KOPT-K1 (cell line): ENCODE measurements at regions not wholly inside any gene's neighbourhood (a gene's known extent, or its start where the extent isn't known, plus 50 kb on each side); places are given as distances from the start of the nearest gene placed in this dataset.

ENCODE experiments used
- H3K27ac ChIP-seq: fragments of 200-600 bp; sonication (generic); 2 replicates; pipeline ENCODE4 v1.5.1; 2016; ENCODE audit warnings: antibody characterized with exemption, mild to moderate bottlenecking, low read depth, low read length; ENCODE audit not compliant: poor library complexity, severe bottlenecking
- H3K36me3 ChIP-seq: fragments of 200-600 bp; sonication (generic); 2 replicates; pipeline ENCODE4 v1.5.1; 2017; ENCODE audit warnings: antibody characterized with exemption, mild to moderate bottlenecking, low read length, moderate library complexity; ENCODE audit not compliant: insufficient read depth
- H3K9me3 ChIP-seq: fragments of 200-600 bp; sonication (generic); 2 replicates; pipeline ENCODE4 v1.5.1; 2017; ENCODE audit warnings: antibody characterized with exemption, low read length, mild to moderate bottlenecking; ENCODE audit not compliant: insufficient read depth, poor library complexity, severe bottlenecking

GRCh38 chr15:96270581-96271172, 59.8 kb upstream of the NR2F2 start:
- no peaks in the 10 kb centered on the region for H3K36me3 ChIP-seq
- no peak overlapping the region for H3K27ac ChIP-seq
- H3K9me3 ChIP-seq = no peaks in the 10 kb centered on the region

GRCh38 chr15:96272427-96272826, 58.1 kb upstream of the NR2F2 start:
- no peak overlapping the region for H3K27ac ChIP-seq
- no peaks in the 10 kb centered on the region for H3K9me3 ChIP-seq

GRCh38 chr15:96273317-96274086, 57.0 kb upstream of the NR2F2 start:
- Histone ChIP-seq H3K9me3 (no peaks in the 10 kb centered on the region), H3K27ac (peak overlapping the region; percentile 51), H3K36me3 (no peaks in the 10 kb centered on the region)

More at GRCh38 chr15:96272427-96272826, 58.1 kb upstream of the NR2F2 start:
- no peaks in the 10 kb centered on the region for H3K36me3 ChIP-seq

- Histone ChIP-seq H3K36me3 (no peaks in the 10 kb centered on the region), H3K9me3 (no peaks in the 10 kb centered on the region), H3K27ac (peak overlapping the region; percentile 51)
These were observed 56.4 kb upstream of the NR2F2 start for GRCh38 chr15:96274087-96274440.

- Histone ChIP-seq H3K9me3 (no peaks in the 10 kb centered on the region), H3K27ac (no peak overlapping the region), H3K36me3 (no peaks in the 10 kb centered on the region)
These were observed 55.8 kb upstream of the NR2F2 start for GRCh38 chr15:96274698-96275097.

GRCh38 chr15:96276438-96277210, 53.9 kb upstream of the NR2F2 start:
- Histone ChIP-seq H3K27ac (no peak overlapping the region), H3K9me3 (no peaks in the 10 kb centered on the region), H3K36me3 (no peaks in the 10 kb centered on the region)
